Immature natural killer cell (primary cell): ENCODE measurements at regions not wholly inside any gene's neighbourhood (a gene's known extent, or its start where the extent isn't known, plus 50 kb on each side); places are given as distances from the start of the nearest gene placed in this dataset.
"Not testable (repeated sequence)": the region's sequence is repeated elsewhere in the genome, so short reads cannot be mapped to it uniquely, and the experiment has no call there.

Source experiments
- DNase-seq, 3 donors: peaks; one replicate each; pipeline ENCODE4 v3.0.0; 2022; ENCODE audit warnings: mixed read lengths in 1 of 3
- H3K27ac Mint-ChIP-seq, 6 donors: one replicate each; pipeline ENCODE4 v1.8.0; 2020; ENCODE audit warnings: mixed read lengths in 6 of 6, mild to moderate bottlenecking in 5 of 6, inconsistent platforms in 4 of 6, moderate library complexity in 3 of 6
- H3K27me3 Mint-ChIP-seq, 3 donors: one replicate each; pipeline ENCODE4 v1.8.0; 2020 to 2021; ENCODE audit warnings: low read depth in 3 of 3, mild to moderate bottlenecking in 3 of 3, mixed read lengths in 3 of 3, moderate library complexity in 3 of 3, inconsistent platforms in 1 of 3
- H3K36me3 Mint-ChIP-seq, 3 donors: one replicate each; pipeline ENCODE4 v1.8.0; 2020; ENCODE audit warnings: mixed read lengths in 3 of 3, inconsistent platforms in 2 of 3, mild to moderate bottlenecking in 2 of 3
- H3K4me1 Mint-ChIP-seq, 2 donors: one replicate each; pipeline ENCODE4 v1.8.0; 2020; ENCODE audit warnings: inconsistent platforms in 2 of 2, mild to moderate bottlenecking in 2 of 2, mixed read lengths in 2 of 2, moderate library complexity in 1 of 2
- H3K4me3 Mint-ChIP-seq, 5 donors: one replicate each; pipeline ENCODE4 v1.8.0; 2020; ENCODE audit warnings: mild to moderate bottlenecking in 5 of 5, mixed read lengths in 5 of 5, inconsistent platforms in 3 of 5, moderate library complexity in 3 of 5
- H3K9me3 Mint-ChIP-seq, 6 donors: one replicate each; pipeline ENCODE4 v1.8.0; 2020; ENCODE audit warnings: mild to moderate bottlenecking in 6 of 6, mixed read lengths in 6 of 6, inconsistent platforms in 4 of 6, moderate library complexity in 3 of 6

DNA sequence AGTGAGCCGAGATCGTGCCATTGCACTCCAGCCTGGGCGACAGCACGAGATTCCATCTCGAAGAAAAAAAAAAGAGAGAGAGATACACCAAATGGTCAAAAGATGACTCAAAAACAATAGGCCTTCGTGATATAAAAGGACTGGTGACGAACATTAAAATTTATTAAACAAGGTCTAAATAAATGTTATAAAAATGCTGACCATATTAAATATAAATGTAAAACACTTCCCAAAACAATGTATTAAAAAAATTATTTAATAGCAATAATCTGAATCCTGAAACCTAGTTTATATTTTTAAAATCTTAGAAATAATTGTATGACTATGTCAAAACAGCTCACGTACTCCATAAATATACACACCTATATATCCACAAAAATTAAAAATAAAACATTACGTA, 247.6 kb downstream of the SETD4 start:
- no peaks in the 10 kb centered on the region for H3K9me3 Mint-ChIP-seq
- peaks cover 1 to 11% (median 7%) of the 10 kb centered on the region in 3 donors for H3K27me3 Mint-ChIP-seq
- no peak for DNase-seq
- no peak overlapping the region for H3K4me3 Mint-ChIP-seq
- no peak overlapping the region for H3K27ac Mint-ChIP-seq
- H3K36me3 Mint-ChIP-seq: no peaks in the 10 kb centered on the region
- no peaks in the 10 kb centered on the region for H3K4me1 Mint-ChIP-seq

DNA sequence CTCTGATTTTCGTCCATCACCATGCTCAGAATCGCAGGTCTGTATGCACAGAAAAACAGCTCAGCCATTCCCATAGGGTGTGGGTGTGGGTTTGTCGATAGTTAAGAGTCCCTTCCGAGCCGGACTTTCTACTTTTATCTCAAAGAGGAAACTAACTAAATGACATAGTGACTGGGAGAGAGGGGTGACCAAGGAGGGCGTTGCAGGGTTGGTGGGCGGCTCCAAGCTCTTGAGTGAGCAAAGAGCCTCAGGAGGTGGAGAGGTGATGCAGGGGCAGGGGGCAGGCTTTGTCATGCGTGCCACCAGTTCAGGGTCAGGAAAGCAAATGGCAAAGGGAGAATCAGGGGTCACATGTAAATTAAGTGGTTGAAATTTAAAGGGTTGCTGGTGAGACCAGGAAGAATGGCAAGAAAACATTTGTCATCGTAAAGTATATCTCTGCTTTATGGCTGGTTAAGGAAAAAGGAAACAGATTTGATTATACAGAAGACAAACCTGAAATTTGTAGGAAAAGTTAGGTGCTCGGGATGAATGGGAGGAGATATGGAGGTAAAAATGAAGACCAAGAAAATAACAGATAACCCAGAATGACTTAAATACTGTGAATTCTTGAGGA, 249.0 kb downstream of the SETD4 start:
- H3K4me1 Mint-ChIP-seq: no peaks in the 10 kb centered on the region
- H3K27ac Mint-ChIP-seq: no peak overlapping the region
- no peak for DNase-seq
- no peaks in the 10 kb centered on the region for H3K36me3 Mint-ChIP-seq
- H3K27me3 Mint-ChIP-seq: peaks cover 1 to 11% (median 6%) of the 10 kb centered on the region in 3 donors
- H3K4me3 Mint-ChIP-seq: no peak overlapping the region
- H3K9me3 Mint-ChIP-seq: peaks cover 0 to 2% (median 0%) of the 10 kb centered on the region in 6 donors

DNA sequence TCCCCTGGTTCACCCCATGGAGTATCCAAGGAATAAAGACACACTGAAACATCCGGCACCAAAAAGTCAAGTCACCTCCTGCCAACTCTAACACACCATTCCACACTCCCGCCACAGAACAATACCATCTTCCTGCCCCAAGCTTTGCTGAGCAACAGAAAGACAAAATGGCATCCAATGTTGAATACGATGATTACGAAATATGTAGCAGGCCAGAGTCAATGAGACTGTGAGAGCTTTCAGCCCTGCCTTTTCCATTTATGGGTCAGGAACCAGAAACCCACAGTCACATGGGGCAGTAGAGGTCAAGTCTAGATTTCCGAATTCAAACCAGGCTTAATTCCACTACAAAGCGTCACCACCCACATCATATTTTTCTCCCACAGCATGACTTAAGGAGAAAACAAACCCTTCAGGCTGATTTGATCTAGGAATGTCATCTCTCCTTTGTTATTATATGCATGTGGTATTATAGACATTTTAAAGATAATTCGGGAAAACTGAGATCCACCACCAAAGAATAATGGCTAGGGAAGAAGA, 249.8 kb downstream of the SETD4 start:
- no peak overlapping the region for H3K27ac Mint-ChIP-seq
- no peaks in the 10 kb centered on the region for H3K4me1 Mint-ChIP-seq
- no peaks in the 10 kb centered on the region for H3K36me3 Mint-ChIP-seq
- H3K27me3 Mint-ChIP-seq: peaks cover 1 to 11% (median 6%) of the 10 kb centered on the region in 3 donors
- no peak overlapping the region for H3K4me3 Mint-ChIP-seq
- DNase-seq: no peak
- H3K9me3 Mint-ChIP-seq: peaks cover 0 to 2% (median 0%) of the 10 kb centered on the region in 6 donors

DNA sequence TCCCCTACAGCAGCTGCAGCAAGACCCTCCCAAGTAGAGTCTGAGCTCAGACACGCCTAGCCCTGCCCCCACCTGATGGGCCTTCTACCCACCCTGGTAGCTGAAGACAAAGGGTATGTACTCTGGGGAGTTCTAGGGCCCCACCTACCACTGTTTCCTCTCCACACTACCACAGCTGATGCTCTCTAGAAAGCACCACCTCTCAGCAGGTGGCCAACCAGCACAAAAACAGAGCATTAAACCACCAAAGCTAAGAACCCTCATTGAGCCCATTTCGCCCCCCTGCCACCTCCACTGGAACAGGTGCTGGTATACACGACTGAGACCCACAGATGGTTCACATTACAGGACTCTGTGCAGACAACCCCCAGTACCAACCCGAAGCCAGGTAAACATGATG, 258.9 kb downstream of the SETD4 start:
- H3K4me3 Mint-ChIP-seq: no peak overlapping the region
- no peaks in the 10 kb centered on the region for H3K4me1 Mint-ChIP-seq
- H3K27ac Mint-ChIP-seq: no peak overlapping the region
- no peak for DNase-seq
- H3K36me3 Mint-ChIP-seq: no peaks in the 10 kb centered on the region
- H3K27me3 Mint-ChIP-seq: peaks cover 0 to 23% (median 3%) of the 10 kb centered on the region in 3 donors
- peaks cover 0 to 2% (median 0%) of the 10 kb centered on the region in 6 donors for H3K9me3 Mint-ChIP-seq

DNA sequence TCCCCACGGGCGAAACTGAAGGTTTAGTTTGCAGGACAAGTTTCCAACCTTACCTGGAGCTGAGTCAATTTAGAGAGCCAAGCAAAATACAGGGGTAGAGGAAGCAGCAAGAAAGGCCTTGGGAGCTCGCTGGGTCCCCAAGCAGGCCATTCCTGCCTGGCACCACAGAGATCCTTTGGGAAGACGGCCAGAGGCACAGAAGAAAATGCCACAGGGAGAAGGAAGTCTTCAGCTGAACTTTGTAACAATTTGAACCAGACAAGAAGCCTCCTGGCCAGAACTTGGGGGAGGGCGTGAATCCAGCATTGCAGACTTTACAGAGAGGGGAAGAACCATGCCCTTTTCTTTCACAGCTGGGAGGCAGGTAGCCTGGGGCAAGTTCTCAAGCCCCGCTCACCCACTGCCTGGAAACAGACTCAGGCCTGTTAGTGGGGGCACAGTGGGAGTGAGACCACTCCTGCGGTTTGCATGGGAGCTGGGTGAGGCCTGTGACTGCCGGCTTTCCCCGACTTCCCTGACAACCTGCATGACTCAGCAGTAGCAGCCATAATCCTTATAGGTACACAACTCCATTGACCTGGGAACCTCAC, 259.4 kb downstream of the SETD4 start:
- H3K4me1 Mint-ChIP-seq, H3K9me3 Mint-ChIP-seq, DNase-seq, H3K27ac Mint-ChIP-seq, H3K4me3 Mint-ChIP-seq, H3K36me3 Mint-ChIP-seq: not testable (repeated sequence)
- H3K27me3 Mint-ChIP-seq: peaks cover 2 to 24% (median 4%) of the 10 kb centered on the region in 3 donors

DNA sequence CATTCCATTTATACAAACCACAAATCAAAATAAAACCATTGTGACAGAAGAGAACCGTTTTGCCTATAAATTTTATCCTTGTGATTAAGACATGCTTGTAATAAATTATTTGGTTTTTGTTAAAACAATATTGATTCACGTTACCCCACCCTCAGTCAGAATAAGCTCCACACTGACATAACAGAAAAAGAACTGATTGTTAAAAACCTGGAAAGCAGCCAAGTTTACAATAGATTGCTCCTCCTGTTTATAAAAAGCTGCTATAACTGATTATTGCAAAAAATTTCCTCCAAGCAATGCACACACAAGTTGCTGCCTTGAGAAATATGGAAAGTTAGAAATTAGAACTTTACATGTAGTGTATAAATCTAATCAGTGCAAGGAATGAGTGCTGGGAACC, 263.5 kb downstream of the SETD4 start:
- no peak for DNase-seq
- no peak overlapping the region for H3K4me3 Mint-ChIP-seq
- peaks cover 2 to 24% (median 3%) of the 10 kb centered on the region in 3 donors for H3K27me3 Mint-ChIP-seq
- no peaks in the 10 kb centered on the region for H3K9me3 Mint-ChIP-seq
- no peaks in the 10 kb centered on the region for H3K4me1 Mint-ChIP-seq
- no peaks in the 10 kb centered on the region for H3K36me3 Mint-ChIP-seq
- H3K27ac Mint-ChIP-seq: no peak overlapping the region

DNA sequence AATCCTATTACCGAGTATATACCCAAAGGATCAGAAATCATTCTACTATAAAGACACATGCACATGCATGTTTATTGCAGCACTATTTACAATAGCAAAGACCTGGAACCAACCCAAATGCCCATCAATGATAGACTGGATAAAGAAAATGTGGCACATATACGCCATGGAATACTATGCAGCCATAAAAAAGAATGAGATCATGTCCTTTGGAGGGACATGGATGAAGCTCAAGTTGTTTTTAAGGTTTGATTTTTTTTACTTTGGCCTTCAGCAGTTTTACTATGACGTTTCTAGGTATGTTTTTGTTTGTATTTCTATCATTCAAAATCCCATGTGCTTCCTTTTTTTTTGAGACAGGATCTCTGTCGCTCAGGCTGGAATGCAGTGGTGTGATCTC, 265.8 kb downstream of the SETD4 start:
- H3K27ac Mint-ChIP-seq, H3K4me1 Mint-ChIP-seq, H3K4me3 Mint-ChIP-seq, H3K36me3 Mint-ChIP-seq, DNase-seq, H3K9me3 Mint-ChIP-seq: not testable (repeated sequence)
- peaks cover 2 to 13% (median 6%) of the 10 kb centered on the region in 3 donors for H3K27me3 Mint-ChIP-seq

DNA sequence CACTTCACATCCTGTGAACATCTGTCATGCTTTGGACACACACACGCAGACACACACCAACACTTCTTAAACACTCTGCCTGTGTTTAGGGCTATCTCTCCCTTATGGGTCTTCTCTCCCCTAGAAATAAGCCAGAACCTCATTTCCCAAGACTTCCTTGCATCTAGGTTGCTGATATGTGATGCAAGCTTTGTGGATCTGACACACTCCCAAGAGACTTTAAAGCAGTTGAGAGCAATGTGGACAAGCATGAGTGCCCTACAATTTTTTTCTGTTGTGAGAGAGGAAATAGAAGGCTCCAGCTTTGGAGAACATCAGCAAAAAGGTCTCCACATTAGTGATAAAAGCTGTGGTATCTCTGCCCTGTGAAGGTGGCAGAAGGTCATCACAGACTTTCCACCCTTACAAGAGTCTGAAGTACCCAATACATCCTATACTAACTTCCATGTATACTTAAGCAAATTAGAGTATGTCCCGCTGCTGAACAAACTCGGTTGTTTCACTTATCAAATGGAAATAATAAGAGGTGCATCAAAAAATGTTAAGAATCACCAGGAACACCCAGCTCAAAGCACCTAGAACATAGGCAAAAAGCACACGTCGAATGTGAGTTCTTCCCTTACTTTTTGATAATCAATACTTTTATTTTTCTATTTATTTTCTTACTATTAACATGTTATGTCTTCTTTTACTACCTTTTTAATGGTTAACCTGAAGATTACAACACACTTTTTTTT, 267.6 kb downstream of the SETD4 start:
- no peaks in the 10 kb centered on the region for H3K36me3 Mint-ChIP-seq
- no peak overlapping the region for H3K4me3 Mint-ChIP-seq
- DNase-seq: no peak
- no peak overlapping the region for H3K27ac Mint-ChIP-seq
- no peaks in the 10 kb centered on the region for H3K9me3 Mint-ChIP-seq
- peaks cover 2 to 9% (median 6%) of the 10 kb centered on the region in 3 donors for H3K27me3 Mint-ChIP-seq
- no peaks in the 10 kb centered on the region for H3K4me1 Mint-ChIP-seq

DNA sequence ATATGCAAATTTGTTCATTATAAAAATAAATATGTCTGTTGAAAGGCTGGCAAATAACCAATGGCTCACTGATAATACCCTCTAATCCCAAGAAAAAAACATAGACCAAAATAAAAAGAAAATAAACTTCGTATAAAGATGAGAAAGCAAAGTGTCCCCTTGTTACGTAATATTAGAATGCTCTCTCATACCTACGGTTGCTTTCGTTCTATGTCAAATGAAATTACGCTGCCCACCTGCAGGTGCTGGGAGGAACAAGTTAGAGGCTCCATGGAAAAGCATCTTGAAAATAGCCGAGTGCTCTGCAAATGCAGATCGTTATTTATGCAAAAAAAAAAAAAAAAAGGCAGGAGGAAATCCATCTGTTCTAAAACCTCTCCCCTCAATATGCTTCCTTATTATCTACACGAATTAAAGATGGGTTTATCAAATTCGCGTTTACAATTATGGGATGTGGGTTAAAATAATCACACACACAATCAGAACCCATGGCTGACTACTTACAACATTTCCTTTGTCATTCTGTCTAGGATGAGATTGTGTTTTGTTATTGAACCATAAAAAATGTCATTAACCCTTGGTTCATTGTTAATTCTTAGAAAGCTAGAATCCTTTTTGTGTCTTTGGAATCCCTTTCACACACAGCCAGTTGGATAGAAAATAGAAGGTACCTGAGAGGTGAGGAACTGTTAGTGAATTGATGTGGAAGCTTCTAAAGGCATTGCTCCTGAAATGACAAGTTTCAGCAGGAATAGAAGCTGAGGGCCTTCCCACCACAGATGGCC, 268.6 kb downstream of the SETD4 start:
- no peak overlapping the region for H3K27ac Mint-ChIP-seq
- H3K36me3 Mint-ChIP-seq: no peaks in the 10 kb centered on the region
- no peak overlapping the region for H3K4me3 Mint-ChIP-seq
- H3K9me3 Mint-ChIP-seq: no peaks in the 10 kb centered on the region
- H3K27me3 Mint-ChIP-seq: peaks cover 5 to 10% (median 6%) of the 10 kb centered on the region in 3 donors
- DNase-seq: no peak
- no peaks in the 10 kb centered on the region for H3K4me1 Mint-ChIP-seq

DNA sequence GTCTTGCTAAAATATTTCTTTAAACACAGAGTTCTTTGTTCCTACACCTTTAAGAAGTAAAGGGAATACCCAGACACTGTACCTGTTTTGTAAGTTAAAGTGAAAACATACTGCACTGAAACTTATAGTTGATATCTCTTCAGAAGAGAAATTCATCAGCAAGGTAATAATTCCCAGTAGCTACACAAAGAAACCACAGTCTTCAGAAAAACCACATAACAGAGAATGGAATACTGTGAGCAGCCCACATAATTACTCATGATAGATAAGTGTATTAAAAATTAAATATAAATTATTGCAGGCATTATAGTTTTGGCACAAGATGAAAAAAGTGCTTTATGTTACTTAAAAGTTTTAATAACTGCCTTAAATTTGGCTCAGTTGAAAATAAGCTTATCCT, 276.6 kb downstream of the SETD4 start:
- no peaks in the 10 kb centered on the region for H3K4me1 Mint-ChIP-seq
- H3K4me3 Mint-ChIP-seq: no peak overlapping the region
- no peak overlapping the region for H3K27ac Mint-ChIP-seq
- no peaks in the 10 kb centered on the region for H3K36me3 Mint-ChIP-seq
- peaks cover 0 to 4% (median 0%) of the 10 kb centered on the region in 6 donors for H3K9me3 Mint-ChIP-seq
- H3K27me3 Mint-ChIP-seq: peaks cover 0 to 11% (median 3%) of the 10 kb centered on the region in 3 donors
- no peak for DNase-seq

DNA sequence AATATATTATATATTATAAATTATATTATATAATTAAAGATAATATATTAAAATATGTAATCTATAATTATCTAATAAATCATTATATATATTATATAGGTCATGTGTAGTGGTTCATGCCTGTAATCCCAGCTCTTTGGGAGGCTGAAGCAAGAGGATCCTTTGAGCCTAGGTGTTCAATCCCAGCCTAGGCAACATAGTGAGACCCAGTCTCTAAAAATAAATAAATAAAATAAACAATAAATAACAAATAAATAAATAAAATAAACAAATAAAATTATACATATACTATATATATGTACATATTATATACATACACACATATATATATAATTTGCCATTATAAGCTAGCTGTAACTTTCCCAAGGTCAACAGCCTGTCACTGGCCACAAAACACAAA, 277.7 kb downstream of the SETD4 start:
- H3K9me3 Mint-ChIP-seq: peaks cover 0 to 4% (median 0%) of the 10 kb centered on the region in 6 donors
- H3K36me3 Mint-ChIP-seq: no peaks in the 10 kb centered on the region
- no peak for DNase-seq
- H3K4me3 Mint-ChIP-seq: no peak overlapping the region
- H3K4me1 Mint-ChIP-seq: no peaks in the 10 kb centered on the region
- peaks cover 0 to 13% (median 4%) of the 10 kb centered on the region in 3 donors for H3K27me3 Mint-ChIP-seq
- H3K27ac Mint-ChIP-seq: no peak overlapping the region

DNA sequence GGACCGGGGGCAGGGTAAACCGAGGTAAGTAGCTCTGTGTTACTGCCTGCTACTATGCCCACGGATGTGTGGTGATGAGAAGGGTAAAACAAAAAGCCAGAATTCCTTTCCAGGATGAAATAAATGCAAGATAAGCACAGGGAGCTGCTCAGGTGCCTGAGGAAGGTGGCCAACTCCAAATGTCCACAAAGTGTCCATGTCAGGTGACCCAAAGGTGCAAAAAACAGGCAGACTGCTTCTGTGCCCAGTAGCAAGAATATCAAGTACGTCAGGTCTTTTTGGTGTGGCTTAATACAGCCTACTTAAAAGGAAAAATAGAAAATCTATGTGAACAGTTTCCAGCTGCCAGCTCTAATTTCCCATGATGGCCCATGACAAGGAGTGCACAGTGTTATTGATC, 279.3 kb downstream of the SETD4 start:
- DNase-seq: no peak
- Mint-ChIP-seq H3K36me3 (no peaks in the 10 kb centered on the region), H3K27ac (no peak overlapping the region), H3K4me1 (no peaks in the 10 kb centered on the region), H3K4me3 (no peak overlapping the region), H3K27me3 (peaks cover 0 to 10% (median 2%) of the 10 kb centered on the region in 3 donors), H3K9me3 (peaks cover 0 to 3% (median 0%) of the 10 kb centered on the region in 6 donors)

DNA sequence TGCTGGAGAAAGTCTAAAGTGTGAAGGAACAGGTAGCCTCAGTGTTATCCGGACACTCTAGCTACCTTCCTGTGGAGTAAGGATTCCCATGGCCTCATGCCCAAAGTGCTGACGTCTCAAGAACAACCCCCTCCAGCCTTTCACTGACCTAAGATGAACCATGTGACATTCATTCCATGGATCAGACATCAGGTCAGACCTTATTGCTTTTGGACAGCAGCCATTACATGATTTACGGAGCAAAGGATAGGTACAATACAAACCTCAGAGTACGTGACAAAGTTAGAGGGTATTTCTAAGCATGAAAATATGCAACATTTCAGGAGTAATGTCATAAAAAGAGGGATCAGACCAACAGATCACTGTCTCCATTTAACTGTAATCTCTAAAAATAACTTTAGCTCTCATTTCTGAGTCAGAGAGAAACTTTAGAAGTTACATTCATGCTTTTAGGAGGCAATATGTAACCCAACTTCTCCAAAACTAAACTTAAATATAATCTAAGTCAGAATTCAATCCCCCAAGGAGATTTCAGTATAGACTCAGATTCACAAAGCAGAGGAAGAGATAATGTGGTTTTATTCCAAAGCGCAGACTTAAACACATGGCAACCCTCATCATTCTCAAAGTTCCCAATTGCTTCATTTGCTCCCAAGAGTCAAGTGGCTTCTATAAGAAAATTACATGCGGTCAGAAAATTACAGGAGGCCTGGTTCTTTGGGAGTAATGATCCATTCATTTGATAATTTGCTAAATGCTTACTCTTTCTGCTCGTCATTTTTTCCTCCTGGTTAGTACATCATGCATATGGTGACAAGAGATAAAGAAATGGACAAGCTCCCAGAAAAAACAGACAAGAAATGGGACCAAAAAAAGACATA, 280.4 kb downstream of the SETD4 start:
- H3K27ac Mint-ChIP-seq: no peak overlapping the region
- no peaks in the 10 kb centered on the region for H3K36me3 Mint-ChIP-seq
- H3K4me3 Mint-ChIP-seq: no peak overlapping the region
- no peaks in the 10 kb centered on the region for H3K9me3 Mint-ChIP-seq
- no peak for DNase-seq
- H3K4me1 Mint-ChIP-seq: no peaks in the 10 kb centered on the region
- peaks cover 0 to 7% (median 2%) of the 10 kb centered on the region in 3 donors for H3K27me3 Mint-ChIP-seq
